Right kidney (tissue), 1 donor: ENCODE measurements at regions not wholly inside any gene's neighbourhood (a gene's known extent, or its start where the extent isn't known, plus 50 kb on each side); places are given as distances from the start of the nearest gene placed in this dataset.
"Not testable (repeated sequence)": the region's sequence is repeated elsewhere in the genome, so short reads cannot be mapped to it uniquely, and the experiment has no call there.

ENCODE experiments used
- DNase-seq: peaks from one replicate; pipeline ENCODE4 v3.0.0-alpha.2; 2016

GRCh38 chr9:12425878-12426864 is 267.0 kb upstream of the TYRP1 start:
- DNase-seq, result no peak

- no peak for DNase-seq
These were observed 253.9 kb upstream of the TYRP1 start for GRCh38 chr9:12439267-12439666.

GRCh38 chr9:12441080-12441479 is 252.1 kb upstream of the TYRP1 start:
- DNase-seq, result not testable (repeated sequence)

- no peak for DNase-seq
These were observed 251.7 kb upstream of the TYRP1 start for GRCh38 chr9:12441506-12441905.

GRCh38 chr9:12448246-12448645 is 244.9 kb upstream of the TYRP1 start:
- DNase-seq, result no peak

- no peak for DNase-seq
These were observed 235.9 kb upstream of the TYRP1 start for GRCh38 chr9:12457237-12457636.

GRCh38 chr9:12461763-12462460 is 231.3 kb upstream of the TYRP1 start:
- no peak for DNase-seq

- no peak for DNase-seq
These were observed 230.3 kb upstream of the TYRP1 start for GRCh38 chr9:12462861-12463260.

GRCh38 chr9:12463641-12464040 is 229.5 kb upstream of the TYRP1 start:
- no peak for DNase-seq

- DNase-seq, result no peak
These were observed 228.8 kb upstream of the TYRP1 start for GRCh38 chr9:12464400-12464799.

- peak; percentile 27 for DNase-seq
These were observed 228.2 kb upstream of the TYRP1 start for GRCh38 chr9:12464910-12465512.

GRCh38 chr9:12469084-12469483 is 224.1 kb upstream of the TYRP1 start:
- DNase-seq, result no peak

GRCh38 chr9:12494411-12494810 is 198.8 kb upstream of the TYRP1 start:
- no peak for DNase-seq

GRCh38 chr9:12497790-12498189 is 195.4 kb upstream of the TYRP1 start:
- DNase-seq, result no peak

- DNase-seq, result no peak
These were observed 190.7 kb upstream of the TYRP1 start for GRCh38 chr9:12502520-12502919.

GRCh38 chr9:12503606-12504122 is 189.5 kb upstream of the TYRP1 start:
- DNase-seq, result no peak

- DNase-seq, result no peak
These were observed 182.6 kb upstream of the TYRP1 start for GRCh38 chr9:12510551-12510950.

GRCh38 chr9:12511726-12512125 is 181.5 kb upstream of the TYRP1 start:
- DNase-seq, result no peak

- no peak for DNase-seq
These were observed 177.2 kb upstream of the TYRP1 start for GRCh38 chr9:12516031-12516430.

- DNase-seq, result no peak
These were observed 176.6 kb upstream of the TYRP1 start for GRCh38 chr9:12516573-12516972.

GRCh38 chr9:12538842-12539579 is 154.2 kb upstream of the TYRP1 start:
- no peak for DNase-seq

- no peak for DNase-seq
These were observed 153.6 kb upstream of the TYRP1 start for GRCh38 chr9:12539580-12539975.
